Osteoblast (primary cell): ENCODE measurements at regions not wholly inside any gene's neighbourhood (a gene's known extent, or its start where the extent isn't known, plus 50 kb on each side); places are given as distances from the start of the nearest gene placed in this dataset.
A peak's percentile ranks its signal among the peaks of the same experiment; 100 is the strongest.

Experiments used
- DNase-seq: peaks from one replicate; pipeline ENCODE4 v3.0.0; 2011; ENCODE audit warnings: low spot score, mixed read lengths; ENCODE audit not compliant: insufficient read length; ENCODE audit errors: missing footprints
- H2AFZ ChIP-seq: 2 replicates; pipeline ENCODE4 v1.6.0; 2011; ENCODE audit warnings: mild to moderate bottlenecking, low read length
- H3K27ac ChIP-seq: 2 replicates; pipeline ENCODE4 v1.5.1; 2011; ENCODE audit warnings: mild to moderate bottlenecking, low read depth, low read length, moderate library complexity
- H3K27me3 ChIP-seq: 2 replicates; pipeline ENCODE4 v1.6.0; 2012; ENCODE audit warnings: mild to moderate bottlenecking, control low read depth, inconsistent platforms, low read length, moderate library complexity; ENCODE audit not compliant: insufficient read depth
- H3K36me3 ChIP-seq: 2 replicates; pipeline ENCODE4 v1.5.1; 2011; ENCODE audit warnings: mild to moderate bottlenecking, low read length, control low read depth, moderate library complexity; ENCODE audit not compliant: insufficient read depth
- H3K4me1 ChIP-seq: 2 replicates; pipeline ENCODE4 v1.5.1; 2011; ENCODE audit warnings: mild to moderate bottlenecking, low read length, control low read depth, moderate library complexity; ENCODE audit not compliant: insufficient read depth
- H3K4me2 ChIP-seq: 2 replicates; pipeline ENCODE4 v1.6.0; 2011; ENCODE audit warnings: mild to moderate bottlenecking, low read length; ENCODE audit not compliant: insufficient read depth
- H3K4me3 ChIP-seq: fragments of 200-600 bp; sonication (generic); 3 replicates; pipeline ENCODE4 v1.5.1; 2012; ENCODE audit warnings: mild to moderate bottlenecking, low read length, inconsistent platforms; ENCODE audit not compliant: insufficient read depth
- H3K79me2 ChIP-seq: 2 replicates; pipeline ENCODE4 v1.6.0; 2012; ENCODE audit warnings: mild to moderate bottlenecking, low read length, control low read depth, inconsistent platforms; ENCODE audit not compliant: insufficient read depth
- H3K9me3 ChIP-seq: 2 replicates; pipeline ENCODE4 v1.5.1; 2011; ENCODE audit warnings: low read depth, low read length, control low read depth
- H4K20me1 ChIP-seq: 2 replicates; pipeline ENCODE4 v1.6.0; 2012; ENCODE audit warnings: mild to moderate bottlenecking, low read length, control low read depth; ENCODE audit not compliant: insufficient read depth
- TF ChIP-seq, protein P1 (sequence below): IDR thresholded peaks from 2 replicates; pipeline ENCODE4 v1.5.1; 2011; ENCODE audit warnings: mild to moderate bottlenecking, low read depth, low read length, moderate library complexity; ENCODE audit errors: extremely low read depth

- no peak overlapping the region for H3K4me3 ChIP-seq
- H2AFZ ChIP-seq: no peak overlapping the region
- DNase-seq: peak; percentile 50
- H4K20me1 ChIP-seq: no peaks in the 10 kb centered on the region
- H3K36me3 ChIP-seq: no peaks in the 10 kb centered on the region
- H3K27ac ChIP-seq: no peak overlapping the region
- TF ChIP-seq, protein P1, sequence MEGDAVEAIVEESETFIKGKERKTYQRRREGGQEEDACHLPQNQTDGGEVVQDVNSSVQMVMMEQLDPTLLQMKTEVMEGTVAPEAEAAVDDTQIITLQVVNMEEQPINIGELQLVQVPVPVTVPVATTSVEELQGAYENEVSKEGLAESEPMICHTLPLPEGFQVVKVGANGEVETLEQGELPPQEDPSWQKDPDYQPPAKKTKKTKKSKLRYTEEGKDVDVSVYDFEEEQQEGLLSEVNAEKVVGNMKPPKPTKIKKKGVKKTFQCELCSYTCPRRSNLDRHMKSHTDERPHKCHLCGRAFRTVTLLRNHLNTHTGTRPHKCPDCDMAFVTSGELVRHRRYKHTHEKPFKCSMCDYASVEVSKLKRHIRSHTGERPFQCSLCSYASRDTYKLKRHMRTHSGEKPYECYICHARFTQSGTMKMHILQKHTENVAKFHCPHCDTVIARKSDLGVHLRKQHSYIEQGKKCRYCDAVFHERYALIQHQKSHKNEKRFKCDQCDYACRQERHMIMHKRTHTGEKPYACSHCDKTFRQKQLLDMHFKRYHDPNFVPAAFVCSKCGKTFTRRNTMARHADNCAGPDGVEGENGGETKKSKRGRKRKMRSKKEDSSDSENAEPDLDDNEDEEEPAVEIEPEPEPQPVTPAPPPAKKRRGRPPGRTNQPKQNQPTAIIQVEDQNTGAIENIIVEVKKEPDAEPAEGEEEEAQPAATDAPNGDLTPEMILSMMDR: no peak
- no peaks in the 10 kb centered on the region for H3K9me3 ChIP-seq
- H3K27me3 ChIP-seq: no peaks in the 10 kb centered on the region
- no peaks in the 10 kb centered on the region for H3K79me2 ChIP-seq
- no peak overlapping the region for H3K4me2 ChIP-seq
- H3K4me1 ChIP-seq: no peaks in the 10 kb centered on the region
Observed at GRCh38 chr18:78741381-78742217, 238.0 kb upstream of the SALL3 start.

- no peaks in the 10 kb centered on the region for H3K4me1 ChIP-seq
- no peak overlapping the region for H2AFZ ChIP-seq
- H3K36me3 ChIP-seq: no peaks in the 10 kb centered on the region
- no peaks in the 10 kb centered on the region for H3K79me2 ChIP-seq
- TF ChIP-seq, protein P1: no peak
- peak; percentile 70 for DNase-seq
- H3K4me2 ChIP-seq: no peak overlapping the region
- H3K27ac ChIP-seq: no peak overlapping the region
- no peaks in the 10 kb centered on the region for H4K20me1 ChIP-seq
- no peaks in the 10 kb centered on the region for H3K27me3 ChIP-seq
- H3K9me3 ChIP-seq: no peaks in the 10 kb centered on the region
- no peak overlapping the region for H3K4me3 ChIP-seq
Observed at GRCh38 chr18:78742218-78742745, 237.3 kb upstream of the SALL3 start.

GRCh38 chr18:78743078-78743477, 236.5 kb upstream of the SALL3 start:
- H2AFZ ChIP-seq: no peak overlapping the region
- no peaks in the 10 kb centered on the region for H4K20me1 ChIP-seq
- H3K4me2 ChIP-seq: no peak overlapping the region
- TF ChIP-seq, protein P1: no peak
- H3K9me3 ChIP-seq: no peaks in the 10 kb centered on the region
- H3K27me3 ChIP-seq: no peaks in the 10 kb centered on the region
- DNase-seq: no peak
- no peaks in the 10 kb centered on the region for H3K79me2 ChIP-seq
- H3K36me3 ChIP-seq: no peaks in the 10 kb centered on the region
- no peak overlapping the region for H3K27ac ChIP-seq
- no peaks in the 10 kb centered on the region for H3K4me1 ChIP-seq
- H3K4me3 ChIP-seq: no peak overlapping the region

DNA sequence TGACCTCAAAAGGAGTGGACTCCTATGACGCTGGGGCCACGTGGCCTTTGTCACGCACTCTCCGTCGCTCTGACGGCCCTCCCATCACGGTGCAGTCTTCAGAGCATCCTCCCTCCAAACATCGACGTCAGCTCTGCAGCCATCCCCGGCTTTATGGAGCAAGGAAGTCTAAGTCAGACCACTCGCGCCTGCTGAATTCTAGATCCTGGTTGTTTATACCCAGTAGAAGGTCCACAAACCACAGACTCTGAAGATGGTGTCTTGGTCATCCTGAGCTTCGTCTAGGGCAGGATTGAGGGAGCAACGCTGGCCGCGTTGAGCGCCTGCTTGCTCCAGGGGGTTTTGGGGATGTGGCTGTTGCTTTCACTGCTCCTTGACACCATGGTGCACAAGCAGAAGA, 228.0 kb upstream of the SALL3 start:
- no peaks in the 10 kb centered on the region for H3K4me1 ChIP-seq
- H3K27me3 ChIP-seq: no peaks in the 10 kb centered on the region
- no peak overlapping the region for H3K27ac ChIP-seq
- H3K9me3 ChIP-seq: no peaks in the 10 kb centered on the region
- no peak overlapping the region for H3K4me3 ChIP-seq
- no peak overlapping the region for H2AFZ ChIP-seq
- no peaks in the 10 kb centered on the region for H4K20me1 ChIP-seq
- H3K36me3 ChIP-seq: no peaks in the 10 kb centered on the region
- H3K4me2 ChIP-seq: no peak overlapping the region
- DNase-seq: no peak
- TF ChIP-seq, protein P1: no peak
- H3K79me2 ChIP-seq: no peaks in the 10 kb centered on the region
